Glomerular visceral epithelial cell (primary cell): ENCODE measurements at regions not wholly inside any gene's neighbourhood (a gene's known extent, or its start where the extent isn't known, plus 50 kb on each side); places are given as distances from the start of the nearest gene placed in this dataset.
"Not testable (repeated sequence)": the region's sequence is repeated elsewhere in the genome, so short reads cannot be mapped to it uniquely, and the experiment has no call there.

Experiments
- DNase-seq: peaks from one replicate; pipeline ENCODE4 v3.0.0-alpha.2; 2016; ENCODE audit errors: extremely low spot score

- no peak for DNase-seq
Measured at GRCh38 chr18:57954935-57955334, 89.1 kb upstream of the NEDD4L start.

DNA sequence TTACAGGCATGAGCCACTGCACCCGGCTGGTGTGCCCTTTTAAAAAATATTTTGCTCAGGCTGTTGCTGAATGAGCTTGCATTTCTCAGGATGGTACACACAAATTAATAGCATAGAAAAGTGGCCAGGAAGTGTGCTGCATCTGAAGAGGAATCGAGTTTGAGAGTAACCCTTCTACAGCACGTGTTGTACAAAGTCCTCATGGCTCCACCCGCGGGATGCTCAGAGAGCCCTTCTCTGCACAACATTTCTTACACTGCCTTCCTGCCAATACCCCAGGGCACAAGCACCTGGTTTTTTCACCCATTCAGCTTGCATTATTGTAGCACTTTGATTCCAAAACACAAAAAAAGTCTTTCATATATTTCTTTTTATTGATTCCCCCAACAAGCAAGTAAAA is 90.1 kb upstream of the NEDD4L start:
- no peak for DNase-seq

- no peak for DNase-seq
Measured at GRCh38 chr18:57951999-57952774, 91.8 kb upstream of the NEDD4L start.

DNA sequence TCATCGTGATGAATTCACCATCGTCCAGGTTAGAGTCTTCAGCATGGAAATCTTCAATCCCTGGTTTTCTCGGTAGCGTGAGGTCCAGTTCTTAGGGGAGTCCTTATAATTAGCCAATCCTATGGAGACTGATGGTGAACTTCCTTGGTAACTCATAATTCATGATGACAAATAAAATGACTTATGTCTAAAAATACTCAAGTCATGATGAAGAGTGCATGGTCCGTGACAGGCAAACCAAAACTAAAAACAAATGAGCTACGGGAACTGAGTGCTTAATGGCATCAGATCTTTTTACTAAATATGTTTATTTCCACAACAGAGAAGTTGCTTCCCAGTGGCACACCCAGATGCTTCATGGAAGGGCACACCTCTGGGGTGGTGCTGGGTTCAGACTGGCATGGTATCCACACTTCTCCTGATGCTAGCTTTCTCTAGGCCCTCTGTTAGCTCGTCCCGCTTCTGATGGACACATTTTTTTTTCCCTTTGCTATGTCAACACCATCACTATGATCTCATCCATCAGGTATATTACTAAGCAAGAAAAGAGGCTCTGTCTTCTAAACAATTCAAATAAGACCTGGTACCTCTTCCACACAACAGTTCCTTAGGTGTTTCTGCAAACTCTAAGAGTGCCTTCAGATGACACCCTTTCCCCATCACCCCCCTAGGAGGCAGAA is 92.8 kb upstream of the NEDD4L start:
- DNase-seq: peak; percentile 29

- DNase-seq: no peak
Measured at GRCh38 chr18:57950542-57950941, 93.5 kb upstream of the NEDD4L start.

- not testable (repeated sequence) for DNase-seq
Measured at GRCh38 chr18:57949335-57949734, 94.7 kb upstream of the NEDD4L start.

DNA sequence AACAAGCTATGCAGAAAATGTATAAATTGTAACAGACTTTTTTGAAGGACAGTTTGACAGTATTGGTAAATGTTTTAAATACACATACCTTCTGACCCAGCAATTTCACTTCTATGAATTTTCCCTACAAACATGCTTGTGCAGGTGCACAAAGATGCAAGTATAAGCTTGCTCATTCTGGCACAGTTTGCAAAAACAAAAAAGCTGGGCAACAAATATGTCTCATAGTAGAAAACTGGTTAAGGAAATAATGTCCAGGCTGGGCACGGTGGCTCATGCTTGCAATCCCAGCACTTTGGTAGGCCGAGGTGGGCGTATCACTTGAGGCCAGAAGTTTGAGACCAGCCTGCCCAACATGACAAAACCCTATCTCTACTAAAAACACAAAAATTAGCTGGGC is 96.9 kb upstream of the NEDD4L start:
- DNase-seq: no peak

GRCh38 chr18:57943723-57944122 is 100.3 kb upstream of the NEDD4L start:
- no peak for DNase-seq

DNA sequence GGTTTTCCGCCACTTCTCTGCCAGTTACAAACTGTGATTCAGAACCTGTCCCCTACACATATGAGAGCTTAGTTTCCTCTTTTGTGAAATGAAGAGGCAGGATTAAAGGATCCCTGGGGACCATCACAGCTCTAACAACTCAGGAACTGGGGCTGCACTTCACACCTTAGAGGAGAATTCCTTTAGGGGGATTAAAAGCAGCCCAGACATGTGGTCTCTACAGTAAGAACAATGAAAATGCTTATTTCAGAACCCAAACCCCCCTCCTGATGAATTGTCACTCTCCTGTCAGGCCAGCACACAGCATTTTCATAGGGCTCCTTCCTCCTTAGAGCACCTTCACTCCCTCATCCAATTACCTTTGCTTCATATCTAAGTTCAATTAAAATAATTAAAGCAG is 101.5 kb upstream of the NEDD4L start:
- no peak for DNase-seq

GRCh38 chr18:57941841-57942489 is 102.1 kb upstream of the NEDD4L start:
- no peak for DNase-seq

GRCh38 chr18:57940166-57940660 is 103.8 kb upstream of the NEDD4L start:
- no peak for DNase-seq

DNA sequence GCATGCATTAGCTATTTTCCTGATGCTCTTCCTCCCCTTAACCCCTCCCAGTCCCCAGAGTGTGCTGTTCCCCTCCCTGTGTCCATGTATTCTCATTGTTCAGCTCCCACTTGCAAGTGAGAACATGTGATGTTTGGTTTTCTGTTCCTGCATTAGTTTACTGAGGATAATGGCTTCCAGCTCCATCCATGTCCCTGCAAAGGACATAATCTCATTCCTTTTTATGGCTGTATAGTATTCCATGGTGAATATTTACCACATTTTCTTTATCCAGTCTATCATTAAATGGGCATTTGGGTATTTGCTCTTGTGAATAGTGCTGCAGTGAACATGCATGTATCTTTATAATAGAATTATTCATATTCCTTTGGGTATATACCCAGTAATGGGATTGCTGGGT is 109.7 kb upstream of the NEDD4L start:
- DNase-seq: not testable (repeated sequence)

DNA sequence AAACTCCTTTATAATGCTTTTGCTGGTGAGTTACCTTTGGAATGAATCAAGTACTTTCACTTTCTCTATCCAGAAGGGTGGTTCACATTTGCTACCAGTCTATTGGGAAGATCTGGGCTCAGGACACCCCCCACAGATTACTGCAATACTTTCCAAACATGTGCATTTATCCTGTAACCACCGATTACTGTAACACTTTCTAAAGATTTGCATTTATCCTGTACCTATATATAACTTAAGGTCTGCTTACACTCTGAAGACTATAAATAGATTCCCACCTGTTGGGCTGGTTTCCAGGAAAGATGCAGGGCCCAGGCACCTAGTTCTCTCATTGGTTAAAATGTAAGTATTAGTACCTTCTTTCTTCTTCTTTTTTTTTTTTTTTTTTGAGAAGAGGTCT is 113.0 kb upstream of the NEDD4L start:
- DNase-seq: no peak

DNA sequence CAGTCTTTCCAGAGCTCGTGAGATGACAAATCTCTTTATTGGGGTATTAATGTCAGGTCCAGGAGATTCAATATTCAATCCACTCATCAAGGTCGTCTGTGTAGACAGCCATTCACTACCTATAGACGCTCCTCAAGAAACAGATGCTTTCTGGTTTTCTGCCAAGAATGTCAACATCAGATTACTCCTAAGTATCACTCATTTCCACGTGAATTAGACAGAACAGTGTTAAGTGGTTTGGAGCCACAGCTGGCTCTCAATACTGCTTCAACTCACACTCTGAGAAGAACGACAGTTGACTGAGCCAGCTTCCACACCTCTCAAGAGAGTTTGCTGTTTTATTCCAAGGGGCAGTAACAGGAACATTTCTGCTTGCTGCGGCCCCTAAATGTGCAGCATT is 113.5 kb upstream of the NEDD4L start:
- no peak for DNase-seq

GRCh38 chr18:57929922-57930321 is 114.1 kb upstream of the NEDD4L start:
- no peak for DNase-seq

GRCh38 chr18:57928466-57928865 is 115.6 kb upstream of the NEDD4L start:
- DNase-seq: no peak

- no peak for DNase-seq
Measured at GRCh38 chr18:57927511-57927910, 116.5 kb upstream of the NEDD4L start.

- no peak for DNase-seq
Measured at GRCh38 chr18:57925706-57926105, 118.3 kb upstream of the NEDD4L start.

- DNase-seq: no peak
Measured at GRCh38 chr18:57923611-57924010, 120.4 kb upstream of the NEDD4L start.

- no peak for DNase-seq
Measured at GRCh38 chr18:57922885-57923284, 119.8 kb upstream of the ATP8B1 start.

DNA sequence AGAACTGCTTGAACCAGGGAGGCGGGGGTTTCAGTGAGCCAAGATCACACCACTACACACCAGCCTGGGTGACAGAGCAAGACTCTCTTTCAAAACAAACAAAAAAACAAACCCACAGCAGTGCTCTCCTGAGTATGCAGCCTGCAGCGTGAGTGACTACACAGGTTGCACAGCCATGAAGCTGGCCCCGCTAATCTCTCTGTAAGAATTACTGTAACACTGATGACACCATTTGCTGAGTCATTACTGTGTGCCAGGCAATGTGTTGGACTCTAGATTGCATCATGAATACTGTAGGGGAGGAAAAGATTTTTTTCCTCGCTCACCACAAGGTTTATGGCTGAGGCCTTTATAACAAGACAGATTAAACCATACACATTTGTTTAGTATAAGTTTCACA is 118.6 kb upstream of the ATP8B1 start:
- DNase-seq: no peak

- no peak for DNase-seq
Measured at GRCh38 chr18:57920036-57920435, 116.9 kb upstream of the ATP8B1 start.

GRCh38 chr18:57918601-57919000 is 115.5 kb upstream of the ATP8B1 start:
- DNase-seq: no peak
